OCI-M2 (cell line): ENCODE measurements at regions not wholly inside any gene's neighbourhood (a gene's known extent, or its start where the extent isn't known, plus 50 kb on each side); places are given as distances from the start of the nearest gene placed in this dataset.

Experiments
- DNase-seq: peaks from one replicate; lab custom pipeline; 2025; ENCODE audit not compliant: unreplicated experiment; lab: John Stamatoyannopoulos, UW

- DNase-seq: no peak
Observed at GRCh38 chr9:129390541-129390940, 212.5 kb upstream of the IER5L start.

- no peak for DNase-seq
Observed at GRCh38 chr9:129387822-129388221, 209.8 kb upstream of the IER5L start.

DNA sequence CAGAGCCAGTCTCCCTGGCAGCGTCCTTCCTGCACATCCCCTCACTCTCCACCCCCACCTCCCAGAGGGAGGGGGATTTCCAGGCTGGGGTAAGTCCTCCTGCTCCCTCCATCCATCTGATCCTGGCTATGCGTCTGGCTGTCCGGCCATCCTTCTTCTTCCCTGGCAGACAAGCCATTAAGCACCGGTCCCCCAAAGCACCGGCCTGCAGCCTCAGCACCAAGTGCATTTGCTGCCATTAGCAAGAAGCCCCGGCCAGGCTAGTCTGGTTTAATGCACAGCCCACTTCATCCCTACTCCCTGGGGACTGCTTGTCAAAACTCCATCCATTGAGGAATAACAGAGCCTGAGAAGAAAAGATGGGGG is 208.7 kb upstream of the IER5L start:
- no peak for DNase-seq

- DNase-seq: no peak
Observed at GRCh38 chr9:129385211-129385934, 207.3 kb upstream of the IER5L start.

DNA sequence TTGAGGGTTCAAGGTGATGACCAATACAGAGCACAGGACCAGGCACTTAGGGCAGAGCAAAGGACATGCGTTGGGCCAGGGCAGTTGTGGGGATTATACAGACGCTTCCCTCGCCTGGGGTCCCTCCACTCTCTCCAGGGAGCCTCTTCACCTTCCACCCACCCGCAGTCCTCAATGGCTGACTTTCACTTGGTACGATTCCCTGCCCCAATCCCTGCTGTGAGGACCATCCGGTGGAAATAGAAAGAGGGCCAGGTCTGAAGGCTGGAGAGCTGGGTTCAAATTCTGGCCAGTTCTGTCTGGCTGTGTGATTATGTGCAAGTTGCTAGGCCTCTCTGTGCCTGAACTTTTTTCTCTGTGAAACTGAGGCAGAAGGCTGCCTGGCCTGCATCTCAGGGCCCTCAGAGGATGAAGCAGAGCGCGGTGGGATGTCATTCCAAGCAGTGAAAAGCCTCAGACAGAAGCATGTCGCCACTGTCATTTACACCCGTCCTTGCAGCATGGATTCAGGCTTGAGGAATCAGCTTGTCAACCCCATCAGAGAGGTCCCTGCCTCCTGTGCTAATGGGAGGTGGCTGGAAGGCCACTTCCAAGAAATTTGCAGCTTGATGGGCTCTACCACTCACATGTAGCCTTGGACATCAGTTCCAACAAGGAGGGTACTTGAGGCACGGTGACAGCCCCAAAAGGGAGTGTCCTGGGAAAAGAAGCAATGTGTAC is 206.6 kb upstream of the IER5L start:
- DNase-seq: no peak

GRCh38 chr9:129383561-129384490 is 205.8 kb upstream of the IER5L start:
- no peak for DNase-seq

DNA sequence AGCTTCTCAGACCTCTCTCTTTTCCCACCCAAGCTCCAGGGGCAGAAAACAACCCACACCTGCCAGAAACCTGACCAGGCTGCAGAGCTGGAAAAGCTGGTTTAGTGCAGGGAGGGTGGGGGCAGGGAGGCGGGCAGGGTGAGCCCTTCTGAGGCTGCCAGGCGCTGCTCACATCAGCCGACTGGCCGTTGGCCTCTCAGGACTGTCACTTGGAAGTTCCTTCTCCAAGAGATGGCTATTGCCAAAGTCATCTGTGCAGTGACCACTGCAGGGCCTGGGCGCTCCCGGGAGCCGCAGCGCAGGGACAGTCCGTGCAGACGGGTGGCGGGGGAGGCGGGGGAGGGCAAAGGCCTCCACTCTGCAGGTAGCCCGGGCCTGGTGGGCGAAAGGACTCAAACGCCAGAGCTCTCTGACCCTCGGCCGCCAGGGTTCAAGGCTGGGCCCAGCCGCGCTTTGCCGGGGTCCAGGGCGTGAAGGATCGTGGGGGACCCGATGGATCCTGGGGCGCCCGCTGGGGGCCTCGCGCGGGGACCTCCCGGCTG is 205.0 kb upstream of the IER5L start:
- no peak for DNase-seq

DNA sequence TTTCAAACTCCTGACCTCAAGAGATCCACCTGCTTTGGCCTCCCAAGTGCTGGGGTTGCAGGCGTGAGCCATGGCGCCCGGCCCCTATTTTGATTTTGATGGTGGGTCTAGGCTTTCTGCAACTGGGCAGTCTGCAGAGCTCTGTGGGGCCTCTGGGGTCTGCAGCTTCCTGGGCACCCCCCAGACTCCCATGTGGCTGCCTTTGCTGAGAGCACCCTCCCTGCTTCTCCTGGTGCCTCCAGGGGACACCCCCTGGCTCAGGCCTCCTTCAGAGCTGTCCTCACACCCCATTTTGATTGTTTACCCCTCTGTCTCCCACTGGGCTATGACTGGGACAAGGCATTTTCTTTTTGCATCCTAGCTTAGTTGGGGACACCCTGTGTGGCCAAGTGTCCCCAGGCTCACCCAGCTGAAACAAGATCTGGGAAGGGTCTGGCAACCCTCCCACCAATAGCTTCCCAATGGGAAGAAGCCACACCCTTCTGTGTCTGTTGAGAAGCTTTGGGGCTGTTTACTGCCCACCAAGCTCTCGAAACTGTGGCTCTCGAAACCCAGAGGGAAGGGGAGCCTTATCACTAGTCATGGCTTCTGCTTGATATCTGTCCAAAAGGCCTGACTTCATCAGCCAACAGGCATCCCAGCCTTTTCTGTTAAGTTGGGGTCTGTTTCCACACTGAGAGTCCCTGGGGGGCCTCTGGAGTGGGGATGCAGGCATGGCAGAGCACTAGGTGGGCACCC is 204.4 kb upstream of the IER5L start:
- no peak for DNase-seq

DNA sequence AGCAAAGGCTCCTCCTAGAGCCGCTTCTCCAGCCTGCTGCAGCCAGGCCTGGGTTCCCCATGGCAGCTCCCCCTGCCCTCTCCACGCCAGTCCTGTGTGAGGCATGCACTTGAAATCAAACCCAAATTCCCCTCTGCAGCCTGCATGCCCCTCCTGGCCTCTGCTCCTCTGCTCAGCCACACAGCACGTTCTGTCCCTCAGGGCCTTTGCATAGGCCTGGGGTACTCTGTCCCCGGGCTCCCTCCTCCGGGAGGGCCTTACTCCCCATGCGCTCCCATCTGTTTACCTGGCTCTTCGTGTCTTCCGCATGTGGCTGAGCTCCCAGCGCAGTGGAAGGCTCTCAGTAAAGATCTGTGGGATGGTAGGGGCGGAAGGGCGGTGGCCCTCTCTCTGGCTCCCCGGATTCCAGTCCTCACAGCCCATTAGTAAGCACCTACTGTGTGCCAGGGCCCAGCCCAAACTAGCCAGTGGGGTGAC is 203.5 kb upstream of the IER5L start:
- DNase-seq: no peak

- DNase-seq: no peak
Observed at GRCh38 chr9:129380961-129381401, 202.9 kb upstream of the IER5L start.

GRCh38 chr9:129379886-129380285 is 201.8 kb upstream of the IER5L start:
- DNase-seq: no peak

- DNase-seq: no peak
Observed at GRCh38 chr9:129379181-129379836, 201.2 kb upstream of the IER5L start.

- DNase-seq: no peak
Observed at GRCh38 chr9:129377931-129378661, 200.0 kb upstream of the IER5L start.

DNA sequence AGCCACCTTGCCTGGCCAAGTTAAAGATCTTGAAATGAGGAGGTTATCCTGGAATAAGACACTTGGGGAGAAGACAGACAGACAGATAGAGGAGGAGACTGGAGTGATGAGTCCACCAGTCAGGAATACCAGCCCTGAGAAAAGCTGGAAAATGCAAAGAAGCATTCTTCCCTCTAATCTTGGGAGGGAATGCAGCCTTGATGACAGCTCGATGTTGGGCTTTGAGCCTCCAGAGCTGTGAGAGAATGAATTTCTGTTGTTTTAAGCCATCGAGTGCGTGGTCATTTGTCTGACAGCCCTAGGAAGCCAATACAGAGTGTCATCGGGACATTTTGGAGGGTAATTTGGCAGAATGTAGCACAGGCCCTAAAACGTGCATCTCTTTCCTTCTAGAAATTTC is 199.1 kb upstream of the IER5L start:
- no peak for DNase-seq

GRCh38 chr9:129375845-129376244 is 197.8 kb upstream of the IER5L start:
- no peak for DNase-seq

- no peak for DNase-seq
Observed at GRCh38 chr9:129374651-129375050, 196.6 kb upstream of the IER5L start.

DNA sequence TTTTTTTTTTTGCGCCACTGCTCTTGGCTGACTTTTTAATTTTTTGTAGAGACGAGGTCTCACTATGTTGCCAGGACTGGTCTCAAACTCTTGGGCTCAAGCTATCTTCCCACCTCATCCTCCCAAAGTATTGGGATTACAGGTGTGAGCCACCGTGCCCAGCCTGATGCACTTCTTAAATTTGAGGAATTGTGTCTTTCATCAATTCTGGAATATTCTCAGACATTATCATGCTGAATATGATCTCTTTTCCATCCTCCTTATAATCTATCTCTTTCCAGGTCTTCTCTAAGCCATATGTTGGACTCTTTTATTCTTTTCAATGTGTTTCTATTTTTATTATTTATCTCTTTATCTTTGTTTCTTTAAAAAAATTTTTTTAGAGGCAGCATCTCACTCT is 196.2 kb upstream of the IER5L start:
- DNase-seq: no peak

DNA sequence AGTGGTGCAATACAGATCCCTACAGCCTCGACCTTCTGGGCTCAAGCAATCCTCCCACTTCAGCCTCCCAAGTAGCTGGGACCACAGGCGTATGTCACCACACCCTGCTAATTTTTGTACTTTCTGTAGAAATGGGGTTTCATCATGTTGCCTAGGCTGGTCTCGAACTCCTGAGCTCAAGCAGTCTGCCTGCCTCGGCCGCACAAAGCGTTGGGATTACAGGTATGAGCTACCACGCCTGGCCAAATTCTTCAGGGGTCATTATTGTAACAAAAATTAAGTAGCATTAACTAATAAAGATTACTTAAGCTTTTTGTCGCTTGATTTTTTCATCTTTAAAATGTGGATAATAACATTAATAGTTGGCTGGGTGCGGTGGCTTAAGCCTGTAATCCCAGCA is 195.3 kb upstream of the IER5L start:
- no peak for DNase-seq

- DNase-seq: no peak
Observed at GRCh38 chr9:129370770-129371169, 192.7 kb upstream of the IER5L start.
